ENCODE measurements at regions not wholly inside any gene's neighbourhood (a gene's known extent, or its start where the extent isn't known, plus 50 kb on each side); places are given as distances from the start of the nearest gene placed in this dataset.

DNA sequence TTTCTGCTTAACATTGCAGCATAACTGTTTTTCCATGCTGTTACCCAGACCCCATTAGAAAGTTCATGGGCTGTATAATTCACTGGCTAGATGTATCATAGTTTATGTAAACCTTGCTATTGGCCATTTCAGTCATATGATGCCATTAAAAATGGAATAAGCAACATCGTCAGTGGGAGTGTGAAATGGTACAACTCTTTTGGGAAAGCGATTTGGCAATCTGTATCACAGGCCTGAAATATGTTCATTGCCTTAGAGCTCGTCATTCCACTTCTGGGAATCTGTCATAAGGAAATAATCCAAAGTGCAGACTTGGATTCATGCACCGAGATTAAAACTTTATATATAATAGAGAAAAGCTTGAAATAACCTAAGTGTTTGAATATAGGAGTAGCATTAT lies 77.9 kb upstream of the KLF4 start:
- no peak for DNase-seq

- no peak for DNase-seq
These were observed 77.1 kb upstream of the KLF4 start for GRCh38 chr9:107566611-107567061.

DNA sequence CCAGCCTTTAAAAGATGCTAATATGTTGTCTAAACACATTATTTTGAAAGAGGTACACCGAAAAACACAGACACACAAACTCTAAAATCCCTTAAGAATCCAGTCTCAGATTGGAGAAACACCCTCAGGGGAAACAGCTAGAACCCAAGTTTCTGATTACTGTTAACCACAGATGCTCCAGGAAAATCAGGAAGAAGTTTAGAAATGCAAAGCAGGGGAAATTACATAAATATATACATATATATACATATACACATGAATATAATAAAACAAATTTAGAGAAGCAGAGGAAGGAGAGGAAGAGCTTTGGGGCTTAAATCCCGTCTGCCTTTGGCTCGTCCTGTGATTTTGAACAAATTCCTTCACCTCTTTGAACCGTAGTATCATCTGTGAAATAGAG lies 73.2 kb upstream of the KLF4 start:
- DNase-seq, result no peak

GRCh38 chr9:107559494-107560086 lies 70.0 kb upstream of the KLF4 start:
- DNase-seq, result no peak

DNA sequence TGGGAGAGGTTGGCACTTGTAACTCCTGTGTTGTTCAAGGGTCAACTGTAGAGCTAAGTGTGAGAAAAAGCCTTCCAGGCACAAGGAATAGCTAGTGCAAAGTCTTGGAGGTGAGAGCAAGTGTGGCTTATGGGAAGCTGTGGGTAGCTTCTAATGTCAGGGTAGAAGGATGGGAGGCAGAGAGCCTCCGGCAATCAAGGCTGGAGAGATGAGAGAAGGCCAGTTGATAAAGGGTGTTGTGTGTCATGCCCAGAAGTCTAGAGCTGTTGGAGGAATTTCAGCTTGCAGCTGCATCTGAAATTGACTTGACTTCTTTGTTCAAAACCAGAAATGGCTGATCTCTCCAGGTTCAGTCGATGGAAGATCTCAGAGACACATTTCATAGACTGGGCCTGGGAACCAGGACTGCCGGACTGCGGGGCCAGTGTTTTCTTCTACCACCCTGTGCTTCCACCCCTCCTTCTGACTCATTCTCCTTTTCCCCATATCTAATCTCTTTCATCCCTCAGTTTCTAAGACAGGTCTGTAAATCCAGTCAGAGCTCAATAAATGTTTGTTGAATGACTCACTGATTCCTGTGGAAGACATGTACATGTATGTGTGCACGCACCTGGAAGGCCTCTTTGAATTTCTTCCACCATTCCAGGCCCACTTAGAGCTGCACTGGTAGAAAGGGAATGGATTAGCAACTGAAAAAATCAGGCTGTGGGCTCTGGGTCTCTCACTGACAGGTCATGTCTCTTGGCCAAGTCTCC lies 67.8 kb upstream of the KLF4 start:
- no peak for DNase-seq

GRCh38 chr9:107554636-107555035 lies 65.1 kb upstream of the KLF4 start:
- DNase-seq, result no peak

GRCh38 chr9:107548298-107549142 lies 59.0 kb upstream of the KLF4 start:
- DNase-seq, result no peak

GRCh38 chr9:107547772-107548297 lies 58.3 kb upstream of the KLF4 start:
- no peak for DNase-seq

- DNase-seq, result no peak
These were observed 57.7 kb upstream of the KLF4 start for GRCh38 chr9:107547303-107547702.

- DNase-seq, result no peak
These were observed 57.3 kb upstream of the KLF4 start for GRCh38 chr9:107546859-107547258.

- DNase-seq, result no peak
These were observed 55.5 kb upstream of the KLF4 start for GRCh38 chr9:107545036-107545435.

GRCh38 chr9:107542411-107543157 lies 53.0 kb upstream of the KLF4 start:
- no peak for DNase-seq

DNA sequence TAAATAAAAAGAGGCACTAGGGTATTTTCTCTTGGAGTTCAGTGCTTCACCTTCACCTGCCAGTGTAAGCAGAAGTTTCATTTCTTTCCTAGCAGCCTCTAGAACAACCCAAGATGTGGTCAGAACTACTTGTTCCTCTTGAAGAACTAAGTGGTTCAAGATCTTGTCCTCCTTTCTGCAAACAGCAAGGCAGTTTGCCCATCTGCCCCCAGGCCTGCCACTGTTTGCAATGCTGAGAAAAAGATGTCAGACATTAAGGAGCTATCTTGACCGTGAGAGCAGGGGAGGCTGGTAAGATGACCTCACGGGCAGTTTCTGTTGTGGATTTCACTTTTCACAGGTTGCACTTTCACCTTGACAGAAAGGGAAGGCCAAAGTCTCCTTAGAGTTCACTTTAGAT lies 52.0 kb upstream of the KLF4 start:
- DNase-seq, result no peak

GRCh38 chr9:107540164-107540561 lies 50.6 kb upstream of the KLF4 start:
- DNase-seq, result no peak

- no peak for DNase-seq
These were observed 50.0 kb upstream of the KLF4 start for GRCh38 chr9:107539427-107540163.
